CD1c-positive myeloid dendritic cell (primary cell): ENCODE measurements at regions not wholly inside any gene's neighbourhood (a gene's known extent, or its start where the extent isn't known, plus 50 kb on each side); places are given as distances from the start of the nearest gene placed in this dataset.

Source experiments
- DNase-seq: peaks from one replicate; pipeline ENCODE4 v3.0.0-alpha.2; 2016; ENCODE audit errors: extremely low spot score

DNA sequence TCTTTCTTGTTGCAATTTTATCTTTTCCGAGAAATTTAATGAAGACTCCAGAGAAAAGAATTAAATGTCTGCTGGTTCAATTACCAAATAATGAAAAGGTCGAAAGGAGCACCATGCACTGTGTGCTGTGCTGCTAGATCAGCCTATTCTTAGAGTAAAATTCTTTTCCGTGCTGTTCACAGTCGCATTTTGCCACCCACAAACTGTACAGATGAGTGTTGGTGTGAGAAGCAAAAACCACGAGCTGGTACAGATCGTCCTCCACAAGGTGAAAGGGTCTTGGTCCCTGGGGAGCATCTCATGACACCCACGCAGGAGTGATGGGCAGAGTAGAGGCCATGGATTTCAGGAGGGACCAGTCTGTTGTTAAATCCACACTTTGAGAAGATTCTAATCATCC lies 143.8 kb upstream of the PUM3 start:
- no peak for DNase-seq

DNA sequence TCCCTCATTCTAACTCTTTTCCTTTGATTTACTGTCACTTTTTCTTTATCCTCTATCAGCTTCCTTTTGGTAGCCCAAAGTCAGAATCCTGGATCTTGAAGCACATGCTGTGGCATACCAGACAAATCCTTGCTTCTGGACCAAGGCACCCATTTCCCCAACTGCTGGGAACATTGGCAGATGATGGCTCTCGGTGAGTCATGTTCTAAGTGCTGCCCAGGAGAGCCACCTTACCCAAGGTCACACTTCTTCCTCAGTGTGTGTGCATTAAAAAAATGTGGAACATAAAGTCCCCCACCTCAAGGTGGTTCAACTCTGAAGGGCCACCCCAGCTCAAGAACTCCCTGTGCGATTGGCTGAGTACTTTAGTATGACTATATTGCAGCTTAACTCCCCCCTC lies 141.4 kb upstream of the PUM3 start:
- DNase-seq, result no peak

DNA sequence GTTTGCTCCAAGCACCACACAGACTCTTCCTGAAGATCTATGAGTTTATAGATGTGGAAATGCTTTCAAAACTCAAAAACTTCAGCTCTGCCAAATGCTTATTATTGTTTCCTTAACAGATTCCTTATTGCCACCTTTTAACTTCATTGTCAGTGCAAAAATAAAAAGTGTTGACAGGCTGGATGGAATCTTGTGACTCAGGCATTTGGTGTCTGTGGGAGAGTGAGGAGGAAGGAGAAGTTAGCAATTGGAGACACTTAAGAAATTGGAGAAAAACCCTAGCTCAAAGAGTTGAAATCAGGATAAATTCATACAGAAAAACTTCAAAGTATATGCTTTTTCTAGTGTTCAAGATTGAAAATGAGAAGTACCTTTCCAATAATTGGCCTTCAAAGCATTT lies 140.6 kb upstream of the PUM3 start:
- DNase-seq, result no peak

DNA sequence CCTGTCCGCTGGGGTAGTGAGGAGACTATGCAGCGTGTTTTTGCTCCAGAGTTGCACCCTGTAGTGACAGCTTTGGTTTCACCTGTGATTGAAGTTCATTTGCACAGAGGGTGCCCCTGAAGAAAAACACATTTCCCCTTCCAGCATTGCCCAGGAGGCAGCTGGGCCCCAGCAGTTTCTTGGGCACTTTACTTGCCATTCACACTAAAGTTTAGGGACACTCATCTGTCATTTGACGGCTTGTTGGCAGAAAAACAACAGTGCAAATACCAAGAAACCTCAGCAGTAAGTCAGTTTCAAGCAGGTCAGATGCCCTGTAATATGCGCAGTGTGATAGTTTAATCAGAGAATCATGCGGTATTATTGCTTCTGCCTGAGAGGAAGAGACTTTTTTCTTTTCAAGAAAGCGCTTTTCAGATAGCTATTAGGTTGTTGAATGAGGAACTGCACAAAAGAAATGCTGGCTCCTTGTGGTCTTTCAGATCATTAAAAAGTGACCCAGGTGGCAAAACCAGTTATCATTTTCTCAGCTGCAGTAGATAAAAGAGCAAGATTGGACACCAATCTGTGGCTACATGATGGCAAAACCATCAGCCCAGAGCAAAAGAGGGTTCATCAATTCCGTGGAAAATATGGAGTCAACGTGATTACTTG lies 136.2 kb upstream of the PUM3 start:
- no peak for DNase-seq

DNA sequence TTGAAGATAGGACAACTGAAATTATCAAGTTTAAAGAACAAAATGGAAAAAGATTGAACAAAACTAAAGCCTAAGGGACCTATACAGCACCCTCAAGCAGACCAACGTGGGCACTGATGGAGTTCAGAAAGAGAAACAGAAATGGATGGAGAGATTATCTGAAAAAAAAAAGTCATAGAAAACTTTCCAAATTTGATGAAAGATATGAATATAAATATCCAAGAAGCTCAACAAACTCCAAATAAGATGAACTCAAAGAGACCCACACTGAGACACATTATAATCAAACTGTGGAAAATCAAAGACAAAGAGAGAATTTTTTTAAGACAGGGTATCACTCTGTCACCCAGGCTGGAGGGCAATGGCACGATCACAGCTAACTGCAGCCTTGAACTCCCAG lies 128.6 kb upstream of the PUM3 start:
- DNase-seq, result no peak

DNA sequence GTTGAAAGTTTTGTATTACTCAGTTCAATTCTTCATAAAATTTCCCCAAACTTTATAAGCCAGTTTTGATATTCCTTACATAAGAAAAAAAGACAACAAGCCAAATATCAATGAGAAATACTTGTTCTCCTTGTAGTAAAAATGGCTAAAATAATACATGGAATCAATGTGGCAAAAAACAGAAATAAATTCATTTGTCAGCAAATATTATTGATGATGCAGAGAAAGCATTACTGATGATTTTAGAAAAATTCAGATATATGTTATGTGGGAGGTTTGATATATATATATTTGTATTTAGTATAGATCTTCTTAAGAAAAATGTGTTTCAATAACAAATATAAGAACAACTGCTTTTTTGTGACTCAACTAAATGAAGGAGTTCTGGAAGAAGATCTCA lies 127.0 kb upstream of the PUM3 start:
- no peak for DNase-seq

DNA sequence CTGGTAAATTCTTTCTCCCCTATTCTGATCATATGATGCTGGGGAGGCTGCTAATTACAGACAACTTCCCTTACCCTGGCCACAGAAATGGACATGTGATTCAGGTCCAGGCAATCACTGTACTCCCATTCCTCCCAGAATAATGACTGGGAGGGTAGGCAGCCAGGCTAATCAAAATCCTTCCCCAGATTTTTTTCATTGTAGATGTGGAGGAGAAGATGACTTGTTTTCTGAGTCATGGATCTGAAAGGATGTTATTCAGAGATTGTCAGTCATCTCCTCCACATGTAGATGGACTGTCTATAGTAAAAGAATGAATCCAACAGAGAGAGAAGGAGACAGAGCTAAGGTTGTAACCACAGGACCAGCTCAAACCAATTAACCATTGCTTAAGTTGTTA lies 123.9 kb upstream of the PUM3 start:
- no peak for DNase-seq

DNA sequence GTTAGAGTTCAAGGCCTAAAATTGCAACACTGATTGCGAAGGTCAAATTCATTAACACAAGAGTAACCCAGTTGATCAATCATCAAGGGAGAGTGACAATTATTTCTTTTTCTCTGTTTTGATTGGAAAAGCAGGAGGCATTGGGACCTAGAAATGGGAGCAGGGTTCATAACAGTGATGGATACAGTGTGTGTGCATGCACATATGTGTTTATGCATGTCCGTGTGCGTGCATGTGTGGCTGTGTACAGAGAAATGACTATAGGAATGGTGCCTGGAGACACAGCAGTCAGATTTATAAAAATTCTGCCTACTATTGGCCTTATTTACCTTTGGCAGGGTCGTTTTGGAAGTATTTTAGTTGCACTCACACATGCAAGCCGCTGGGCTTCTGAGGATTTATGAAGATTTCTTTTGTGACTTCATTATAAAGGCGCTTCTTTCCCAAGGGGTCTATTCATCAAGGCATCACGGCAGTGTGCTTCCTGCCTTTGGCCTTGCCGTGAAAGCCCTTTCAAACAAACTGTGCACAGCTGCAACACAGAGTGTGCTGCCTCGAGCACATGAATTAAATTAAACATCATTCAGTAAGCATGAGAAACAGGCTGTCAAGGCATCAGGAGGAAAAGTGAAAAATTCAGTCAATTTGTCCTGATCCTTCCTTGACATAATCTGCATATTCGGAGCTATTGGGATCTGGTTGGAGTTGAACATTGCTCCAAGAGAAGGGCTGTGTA lies 122.8 kb upstream of the PUM3 start:
- no peak for DNase-seq

DNA sequence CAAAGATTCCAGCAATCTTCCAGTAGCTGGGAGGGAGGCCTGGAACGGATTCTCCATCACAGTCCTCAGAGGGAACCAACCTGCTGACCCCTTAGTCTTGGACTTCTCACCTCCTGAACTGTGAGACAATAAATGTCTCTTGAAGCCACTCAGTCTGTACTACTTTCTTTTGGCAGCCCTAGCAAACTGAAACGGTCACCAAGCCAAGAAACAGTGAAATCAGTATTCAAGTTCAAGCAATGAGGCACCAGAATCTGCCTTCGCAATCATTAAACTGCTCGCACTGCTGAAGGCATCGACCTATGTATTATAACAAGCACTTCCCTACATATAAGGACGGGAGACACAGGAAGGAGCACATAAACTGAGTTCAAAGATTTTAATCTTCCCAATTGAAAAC lies 120.6 kb upstream of the PUM3 start:
- DNase-seq, result no peak

DNA sequence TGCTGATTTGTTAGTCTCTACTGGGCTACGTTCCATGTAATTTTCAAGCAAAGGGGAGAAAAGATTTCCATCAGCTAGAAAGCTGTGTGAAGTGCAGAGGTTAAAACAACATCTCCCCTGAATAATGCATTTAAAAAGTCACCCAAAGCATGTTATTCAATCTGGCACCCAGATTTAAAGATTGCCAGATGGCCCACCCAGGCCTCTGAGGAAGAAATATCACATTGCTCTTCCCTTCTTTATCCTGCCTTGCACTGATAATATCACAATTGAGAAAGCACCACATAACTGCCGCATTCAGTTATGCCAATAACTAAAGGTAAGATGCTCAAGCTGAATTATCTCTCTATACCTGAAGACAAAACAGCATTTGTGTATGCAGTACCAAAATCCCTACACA lies 119.4 kb upstream of the PUM3 start:
- no peak for DNase-seq

DNA sequence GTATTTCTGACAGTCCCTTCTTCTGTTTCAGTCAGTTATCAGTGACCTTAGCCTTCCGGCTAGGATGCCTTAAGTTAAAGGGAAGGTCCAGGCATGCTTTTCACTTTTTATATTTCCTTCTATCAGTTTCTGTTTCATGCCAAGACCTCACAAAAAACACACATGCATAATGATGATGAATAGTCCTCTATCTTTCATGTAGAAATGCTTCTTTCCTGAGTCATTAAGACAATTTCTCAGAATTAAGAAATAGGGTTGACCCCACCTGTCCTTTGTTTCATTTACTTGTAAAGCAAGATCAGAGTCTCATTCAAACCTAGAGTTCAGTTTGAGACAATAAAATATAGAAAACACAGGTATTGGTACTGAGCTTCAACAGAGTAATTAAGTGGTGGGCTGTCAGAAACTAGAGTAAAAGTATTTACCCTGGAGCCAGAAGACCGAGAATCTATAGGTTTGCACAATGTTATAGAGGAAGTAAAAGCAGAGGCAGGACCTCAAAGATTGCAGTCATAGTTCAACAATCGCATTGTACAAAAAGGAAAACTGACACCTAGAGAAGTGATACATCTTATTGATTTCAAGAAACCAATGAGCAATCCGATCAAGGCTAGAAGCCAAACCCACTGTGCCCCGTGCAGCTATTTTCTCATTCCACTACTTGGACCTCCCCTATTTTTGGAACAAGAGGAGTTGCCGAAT lies 118.7 kb upstream of the PUM3 start:
- no peak for DNase-seq

DNA sequence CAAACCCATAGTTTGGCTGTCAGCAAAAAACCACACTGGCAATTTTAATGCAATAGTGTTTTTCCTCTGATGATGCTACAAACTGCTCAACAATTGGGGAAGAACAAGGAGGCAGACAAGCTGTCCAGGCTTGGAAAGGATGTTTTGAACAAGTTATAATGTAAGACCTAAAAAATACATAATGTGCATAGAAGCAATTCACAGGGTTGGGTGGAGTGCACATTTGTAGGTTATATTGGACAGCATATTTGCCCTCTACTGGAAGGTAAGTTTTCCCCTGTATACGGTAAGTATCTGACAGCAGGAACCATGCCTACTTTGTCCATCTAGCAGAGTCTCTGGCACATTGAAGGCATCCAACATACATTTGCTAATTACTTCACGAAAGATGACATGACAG lies 114.3 kb upstream of the PUM3 start:
- DNase-seq, result no peak

DNA sequence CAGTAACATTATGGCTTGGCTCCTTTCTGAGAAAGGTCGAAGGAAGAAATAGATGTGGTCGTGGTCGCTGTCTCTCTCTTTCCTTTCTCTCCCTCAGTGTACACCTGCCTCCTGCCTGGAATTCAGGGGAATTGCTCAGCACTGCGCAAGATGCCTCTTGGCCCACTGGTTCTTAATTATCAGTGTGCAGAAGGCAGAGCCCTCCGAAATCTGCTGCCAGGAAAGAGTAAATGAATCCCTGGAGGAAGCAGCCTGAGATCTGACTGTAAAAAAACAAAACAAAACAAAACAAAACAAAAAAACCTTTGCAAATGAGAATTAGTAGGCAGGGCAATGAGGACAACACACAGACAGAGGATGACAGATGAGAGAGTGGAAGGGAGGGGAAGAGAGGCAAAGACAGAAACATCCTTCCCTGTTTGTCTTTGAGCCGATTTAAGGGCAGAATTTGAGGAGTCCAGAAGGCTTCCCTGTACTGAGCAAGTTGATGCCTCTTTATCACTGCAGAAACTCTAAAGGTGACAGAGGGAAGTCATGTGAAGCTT lies 113.8 kb upstream of the PUM3 start:
- DNase-seq, result no peak

DNA sequence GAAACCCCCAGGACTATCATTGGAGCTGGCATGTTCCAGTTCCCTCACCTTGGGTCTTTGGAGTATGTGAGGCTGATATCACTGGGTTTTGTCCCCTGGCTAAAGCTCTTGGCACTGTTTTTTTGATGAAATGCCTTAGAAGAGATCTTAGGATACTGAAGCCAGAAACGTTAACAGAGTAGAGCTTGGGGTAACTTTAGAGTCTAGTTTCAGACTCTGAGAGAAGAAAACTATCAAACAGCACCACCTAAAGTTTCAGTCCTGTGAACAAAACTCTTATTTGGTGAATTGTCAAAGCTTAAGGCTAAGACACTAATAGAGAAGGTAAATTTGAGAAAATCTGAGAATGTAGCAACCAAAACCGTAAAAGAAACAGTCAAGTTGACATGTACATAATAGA lies 111.7 kb upstream of the PUM3 start:
- no peak for DNase-seq

DNA sequence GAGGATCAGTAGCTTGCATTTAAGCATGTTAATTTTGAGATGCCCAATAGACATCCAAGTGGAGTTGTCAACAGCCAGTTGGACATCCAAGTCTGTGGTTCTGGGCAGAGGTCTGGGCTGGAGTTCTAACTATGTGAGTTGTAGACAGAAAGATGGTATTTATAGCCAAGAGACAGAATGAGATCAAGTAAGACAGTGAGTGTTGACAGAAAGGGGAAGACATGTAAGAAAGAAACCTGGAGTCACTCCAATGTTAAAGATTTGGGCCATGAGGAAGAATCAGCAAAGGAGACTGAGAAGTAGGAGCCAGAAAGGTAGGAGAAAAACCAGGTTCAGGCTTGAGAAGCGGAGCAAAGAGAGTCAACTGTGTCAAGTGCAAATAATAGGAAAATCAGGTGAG lies 95.5 kb upstream of the PUM3 start:
- no peak for DNase-seq

DNA sequence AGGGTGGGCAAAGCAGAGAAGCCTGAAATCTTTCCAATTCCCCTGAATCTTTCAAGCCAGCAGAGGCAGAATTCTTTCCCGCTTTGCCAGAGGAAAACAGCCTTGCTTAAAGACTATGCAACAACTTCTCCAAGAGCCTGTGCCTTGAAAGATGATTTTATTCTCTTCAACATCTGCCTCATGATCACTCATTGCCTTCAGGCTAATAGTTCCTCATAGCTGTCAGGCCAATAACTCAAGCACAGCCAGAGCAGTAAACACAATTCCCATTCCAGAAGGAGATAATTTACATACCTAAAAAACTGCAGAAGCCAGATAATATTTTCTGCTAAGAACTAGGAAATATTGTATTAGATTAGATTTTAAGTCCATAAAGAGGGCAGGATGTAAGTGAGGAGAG lies 92.3 kb upstream of the PUM3 start:
- no peak for DNase-seq

DNA sequence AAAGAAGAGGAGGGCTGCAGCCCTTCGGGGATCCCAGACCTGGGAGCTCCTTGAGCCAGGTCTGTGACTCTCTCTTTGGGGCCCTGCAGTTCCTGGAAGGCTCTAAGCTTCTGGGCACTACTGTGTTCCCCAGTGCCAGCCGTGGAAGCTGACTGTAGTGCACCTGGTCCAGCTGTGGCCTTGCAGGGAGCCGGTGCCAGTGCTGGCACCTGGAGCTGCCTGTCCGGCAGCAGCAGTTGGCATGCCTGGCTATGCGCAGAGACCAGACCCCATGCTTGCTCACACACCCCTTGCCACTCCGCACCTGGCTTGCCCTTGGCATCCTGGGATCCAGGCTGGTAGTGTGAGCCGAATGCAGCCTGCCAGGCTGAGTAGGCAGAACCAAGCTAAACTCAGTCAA lies 91.0 kb upstream of the PUM3 start:
- no peak for DNase-seq

DNA sequence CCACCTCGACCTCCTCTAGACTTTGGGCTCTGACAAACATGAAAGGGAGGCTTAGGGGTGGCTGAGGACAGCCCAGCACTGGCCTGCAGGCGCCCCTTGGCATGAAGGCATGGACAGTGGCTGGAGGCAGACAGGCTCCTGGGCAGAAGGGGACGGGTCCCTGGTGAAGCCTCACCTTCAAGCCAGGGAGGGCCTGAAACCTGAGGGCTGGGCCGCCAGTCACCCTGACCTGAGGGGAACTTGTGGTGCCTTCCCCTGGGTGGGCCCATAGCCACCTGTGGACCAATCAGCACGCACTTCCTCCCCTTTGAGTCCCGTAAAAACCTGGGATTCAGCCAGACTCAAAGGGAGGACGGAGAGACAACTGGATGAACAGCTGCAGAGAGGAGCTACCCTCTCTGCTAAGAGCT lies 90.4 kb upstream of the PUM3 start:
- no peak for DNase-seq

DNA sequence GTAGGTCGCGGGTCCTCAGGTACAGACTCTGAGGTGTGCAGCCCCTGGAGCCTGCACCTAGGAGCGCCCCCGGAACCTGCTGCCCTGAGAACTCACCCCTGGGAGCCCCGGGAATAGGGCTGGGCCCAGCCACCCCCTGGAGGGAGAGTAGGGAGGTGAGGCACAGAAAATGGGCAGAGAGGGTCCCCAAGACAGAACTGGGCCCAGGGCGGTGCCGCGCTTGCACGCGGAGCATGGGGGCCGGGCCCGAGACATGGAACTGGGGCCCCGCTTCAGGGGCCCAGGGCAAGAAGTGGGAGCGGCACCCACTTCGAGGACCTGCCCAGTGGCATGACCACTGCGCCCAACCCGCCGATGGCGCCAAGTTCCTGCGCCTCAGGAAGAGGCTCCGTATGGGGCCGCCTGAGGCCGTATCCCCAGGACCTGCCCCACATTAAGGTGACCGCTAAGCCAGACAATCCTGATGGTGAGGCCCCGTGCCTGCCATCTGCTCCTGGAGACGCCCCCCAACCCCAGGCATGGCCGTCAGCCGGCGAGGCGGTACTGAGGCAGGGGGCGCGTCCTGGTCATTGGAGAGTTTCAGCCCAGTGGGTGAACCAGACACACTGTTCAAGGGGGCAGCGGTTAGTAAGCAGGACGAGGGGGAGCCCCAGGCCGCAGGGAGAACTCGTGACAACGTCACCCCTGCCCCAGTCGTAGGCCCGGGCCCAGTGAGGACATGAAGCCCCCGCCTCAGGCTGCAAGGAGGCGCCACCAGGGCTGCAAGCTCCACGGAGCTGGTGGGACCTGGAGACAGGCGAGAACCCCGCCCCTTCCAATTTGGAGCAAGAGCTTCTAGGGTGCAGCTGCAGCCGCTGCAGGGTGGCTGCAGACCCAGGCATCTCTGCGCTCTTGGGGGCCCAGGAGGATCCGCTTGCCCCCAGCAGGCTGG lies 89.5 kb upstream of the PUM3 start:
- no peak for DNase-seq

DNA sequence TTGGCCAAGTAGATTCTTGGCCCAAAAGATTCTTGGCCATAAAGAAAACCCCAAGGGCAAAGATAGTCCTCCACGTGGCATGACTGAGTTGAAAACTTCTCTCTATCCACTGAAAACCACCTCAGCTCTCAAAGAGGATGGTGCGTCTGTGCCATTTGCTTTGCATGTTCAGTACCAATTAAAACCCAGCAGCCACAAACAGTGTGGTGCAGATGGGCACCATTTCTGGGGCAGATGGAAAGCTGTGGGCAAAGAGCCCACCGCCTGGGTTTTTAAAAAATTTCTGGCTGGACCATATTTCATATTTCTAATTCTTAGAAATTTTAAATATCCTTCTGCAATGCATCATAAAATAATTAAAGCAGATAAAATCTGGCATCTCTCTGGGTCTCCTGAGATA lies 84.5 kb upstream of the PUM3 start:
- no peak for DNase-seq

DNA sequence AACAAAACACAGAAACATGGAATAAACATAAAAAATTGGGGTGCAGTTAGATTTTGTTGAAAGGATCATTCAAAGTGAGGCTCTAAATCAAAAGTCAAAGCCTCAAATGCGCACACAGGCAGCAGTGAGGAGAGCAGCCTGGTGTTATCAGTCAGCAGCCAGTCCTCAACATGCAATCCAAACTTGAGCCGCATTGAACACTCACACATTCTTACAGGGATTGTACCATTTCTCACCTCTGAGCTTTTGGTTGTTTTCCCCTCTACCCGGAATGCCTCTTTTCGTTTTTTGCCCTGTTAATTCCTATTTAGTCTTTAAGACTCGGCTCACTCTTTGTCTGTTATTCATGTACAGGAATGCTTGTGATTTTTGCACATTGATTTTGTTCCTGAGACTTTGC lies 81.1 kb upstream of the PUM3 start:
- no peak for DNase-seq

DNA sequence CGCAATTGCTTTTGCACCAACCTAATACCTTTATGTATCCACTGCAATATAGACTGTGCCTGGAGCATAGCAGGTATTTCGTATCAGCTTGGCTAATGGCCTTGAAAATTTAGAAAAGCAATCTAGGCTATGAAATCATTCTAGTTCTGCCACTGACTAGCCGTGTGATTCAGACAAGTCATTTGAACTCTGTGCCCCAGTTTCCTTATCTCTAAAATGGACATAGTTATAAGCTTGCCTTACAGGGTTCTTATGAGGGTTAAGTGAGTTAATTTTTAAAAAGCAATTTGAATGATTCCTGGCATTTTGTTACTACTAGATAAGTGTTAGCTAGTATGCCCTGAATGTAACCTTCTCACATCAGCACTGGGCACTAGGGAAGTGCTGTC lies 80.5 kb upstream of the PUM3 start:
- no peak for DNase-seq
